Cardiac muscle cell (in vitro differentiated cells and primary cell): ENCODE measurements at regions not wholly inside any gene's neighbourhood (a gene's known extent, or its start where the extent isn't known, plus 50 kb on each side); places are given as distances from the start of the nearest gene placed in this dataset.

ENCODE experiments used
- DNase-seq, 2 donors: peaks; one replicate each; pipeline versions ENCODE4 v3.0.0 to v3.0.0-alpha.2; 2010 to 2017; ENCODE audit warnings: low read depth in 1 of 2, low spot score in 1 of 2
- H3K27ac ChIP-seq: fragments of 200-600 bp; sonication (generic); 2 replicates; pipeline ENCODE4 v1.5.1; 2016
- H3K27me3 ChIP-seq: fragments of 200-600 bp; sonication (generic); 2 replicates; pipeline ENCODE4 v1.6.0; 2016; ENCODE audit warnings: control low read depth
- H3K36me3 ChIP-seq: fragments of 200-600 bp; sonication (generic); 2 replicates; pipeline ENCODE4 v1.5.1; 2016; ENCODE audit warnings: control low read depth
- H3K4me1 ChIP-seq: fragments of 200-600 bp; sonication (generic); 2 replicates; pipeline ENCODE4 v1.8.1; 2017; ENCODE audit warnings: low read depth, mild to moderate bottlenecking, mixed run types
- H3K4me3 ChIP-seq: fragments of 200-600 bp; sonication (generic); 2 replicates; pipeline ENCODE4 v1.5.1; 2016; ENCODE audit warnings: mild to moderate bottlenecking
- H3K9me3 ChIP-seq: fragments of 200-600 bp; sonication (generic); 2 replicates; pipeline ENCODE4 v1.5.1; 2017; ENCODE audit warnings: low read depth, mild to moderate bottlenecking, control low read depth
- CTCF ChIP-seq: IDR thresholded peaks from 2 replicates; pipeline ENCODE4 v1.5.1; 2012; ENCODE audit warnings: low read depth, mild to moderate bottlenecking, low read length

DNA sequence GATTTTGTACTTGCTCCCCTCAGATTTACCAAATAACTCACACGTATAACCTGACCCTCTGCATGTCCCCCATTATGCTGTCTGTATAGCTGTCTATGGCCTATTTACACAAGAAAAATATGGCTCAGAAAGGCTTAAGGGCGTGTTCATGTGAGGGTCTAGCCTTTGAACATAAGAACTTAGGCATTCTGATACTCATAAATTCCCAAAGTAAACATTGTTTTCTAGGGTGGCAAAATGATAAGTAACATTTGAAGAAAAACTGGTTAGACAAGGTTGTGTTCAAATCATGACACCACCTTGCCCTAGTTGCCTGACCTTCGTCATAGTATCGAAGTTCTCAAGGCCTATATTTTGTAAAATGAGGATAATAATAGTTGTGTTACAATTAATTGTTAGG, 394.6 kb downstream of the LRRIQ3 start:
- no peak for TF ChIP-seq CTCF
- no peaks in the 10 kb centered on the region for H3K27me3 ChIP-seq
- H3K9me3 ChIP-seq: no peaks in the 10 kb centered on the region

DNA sequence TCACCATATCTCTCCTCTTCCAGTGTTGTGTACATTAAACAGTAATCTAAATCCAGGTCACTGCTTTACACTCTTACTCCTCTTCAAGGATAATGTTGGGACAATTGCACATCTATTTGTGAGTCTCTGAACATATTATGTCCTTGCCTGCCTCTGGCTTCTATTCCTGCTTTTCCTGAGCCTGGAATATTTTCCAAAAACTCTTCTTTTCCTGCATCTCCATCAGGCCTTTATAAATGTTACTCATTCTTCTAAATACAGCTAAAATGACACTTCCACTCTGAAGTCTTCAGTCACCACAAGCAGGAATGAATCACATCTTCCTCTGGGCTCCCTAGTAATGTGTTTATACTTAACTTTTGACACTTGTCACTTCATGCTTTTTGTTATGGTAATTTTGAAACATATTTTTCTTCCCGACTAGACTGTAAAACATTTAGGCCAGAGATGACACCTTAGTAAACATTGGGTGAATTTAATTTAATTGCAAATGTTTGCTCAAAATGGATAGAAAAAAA, 396.0 kb downstream of the LRRIQ3 start:
- H3K9me3 ChIP-seq: no peaks in the 10 kb centered on the region
- no peak for TF ChIP-seq CTCF
- no peak overlapping the region for H3K27ac ChIP-seq
- H3K4me3 ChIP-seq: no peak overlapping the region
- no peaks in the 10 kb centered on the region for H3K27me3 ChIP-seq
- no peaks in the 10 kb centered on the region for H3K4me1 ChIP-seq
- no peaks in the 10 kb centered on the region for H3K36me3 ChIP-seq
- DNase-seq: no peak

More for the DNA sequence above, 394.6 kb downstream of the LRRIQ3 start:
- DNase-seq: no peak
- H3K4me3 ChIP-seq: no peak overlapping the region
- H3K27ac ChIP-seq: no peak overlapping the region
- H3K4me1 ChIP-seq: no peaks in the 10 kb centered on the region
- no peaks in the 10 kb centered on the region for H3K36me3 ChIP-seq

GRCh38 chr1:73800376-73800775, 397.6 kb downstream of the LRRIQ3 start:
- Histone ChIP-seq H3K4me1 (no peaks in the 10 kb centered on the region), H3K9me3 (no peaks in the 10 kb centered on the region), H3K4me3 (no peak overlapping the region), H3K36me3 (no peaks in the 10 kb centered on the region), H3K27me3 (no peaks in the 10 kb centered on the region), H3K27ac (no peak overlapping the region)
- peak in 1 of 2 donors; percentile 51 for DNase-seq
- TF ChIP-seq CTCF: no peak

- Histone ChIP-seq H3K4me3 (no peak overlapping the region), H3K27me3 (no peaks in the 10 kb centered on the region), H3K27ac (no peak overlapping the region), H3K4me1 (no peaks in the 10 kb centered on the region), H3K36me3 (no peaks in the 10 kb centered on the region), H3K9me3 (no peaks in the 10 kb centered on the region)
- TF ChIP-seq CTCF: no peak
- no peak for DNase-seq
Measured at GRCh38 chr1:73789965-73790364, 408.0 kb downstream of the LRRIQ3 start.

DNA sequence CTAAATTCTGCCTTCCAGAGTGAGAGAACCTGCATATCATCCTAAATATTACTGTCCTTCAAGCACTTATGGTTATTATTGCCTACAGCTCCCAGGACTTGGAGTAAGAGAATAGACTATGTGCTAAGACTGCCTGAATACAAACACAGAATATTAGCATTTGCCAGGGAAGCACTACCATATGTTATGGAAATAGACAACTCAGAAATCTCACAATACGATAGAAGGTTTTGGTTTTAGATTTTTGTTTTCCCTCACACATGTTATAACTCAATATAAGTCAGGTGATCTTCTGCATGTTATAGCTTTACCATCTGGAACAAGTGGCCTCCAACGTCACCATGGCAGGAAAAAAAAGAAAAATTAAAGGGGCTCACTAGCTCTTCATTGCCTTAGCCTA, 413.9 kb downstream of the LRRIQ3 start:
- H3K27ac ChIP-seq: no peak overlapping the region

More for the DNA sequence above, 413.9 kb downstream of the LRRIQ3 start:
- Histone ChIP-seq H3K4me1 (no peaks in the 10 kb centered on the region), H3K9me3 (no peaks in the 10 kb centered on the region), H3K27me3 (no peaks in the 10 kb centered on the region), H3K36me3 (no peaks in the 10 kb centered on the region), H3K4me3 (no peak overlapping the region)
- TF ChIP-seq CTCF: no peak
- no peak for DNase-seq
